ENCODE measurements at regions not wholly inside any gene's neighbourhood (a gene's known extent, or its start where the extent isn't known, plus 50 kb on each side); places are given as distances from the start of the nearest gene placed in this dataset.

DNA sequence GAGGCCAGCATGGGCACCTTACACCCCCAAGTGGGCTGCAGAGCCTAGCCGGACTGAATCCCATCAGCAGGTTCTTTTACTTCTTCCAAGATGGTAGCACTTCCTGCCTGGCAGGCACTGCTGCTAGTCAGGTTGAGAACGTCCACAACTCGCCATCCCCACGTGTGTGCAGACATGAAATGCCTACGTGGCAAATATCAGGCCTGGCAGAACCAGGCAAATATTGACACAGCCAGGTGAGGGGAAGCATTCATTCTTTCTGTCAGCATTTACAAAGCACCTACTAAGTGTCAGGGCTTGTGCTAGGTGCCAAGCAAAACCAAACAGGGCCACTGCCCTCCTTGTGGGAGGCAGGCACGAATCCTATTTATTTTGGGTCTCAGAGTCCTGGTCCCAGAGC lies 52.3 kb upstream of the SIM2 start:
- peaks cover 2% of the 10 kb centered on the region for H3K4me1 Mint-ChIP-seq

GRCh38 chr21:36647279-36648093 lies 51.4 kb upstream of the SIM2 start:
- no peaks in the 10 kb centered on the region for H4K20me1 ChIP-seq (ENCODE audit: insufficient read depth, low read length)
- DNase-seq: no peak
- H3K9me3 ChIP-seq (replicated peaks in 1 of 2; ENCODE audit: control insufficient read depth in 1 of 2, insufficient read depth in 1 of 2, low read length in 2 of 2): no peaks in the 10 kb centered on the region
- H3K79me2 ChIP-seq (ENCODE audit: insufficient read depth, low read length): no peaks in the 10 kb centered on the region
- H3K27me3 ChIP-seq (ENCODE audit: control insufficient read depth in 2 of 2, insufficient read depth in 2 of 2, low read length in 2 of 2): no peaks in the 10 kb centered on the region
- Mint-ChIP-seq H3K36me3 (no peaks in the 10 kb centered on the region), H3K27ac (no peak overlapping the region), H3K27me3 (ENCODE audit: low read depth in 3 of 3) (peaks cover 12 to 15% (median 14%) of the 10 kb centered on the region in 3 donors), H3K4me1 (peaks cover 2% of the 10 kb centered on the region), H3K9me3 (peaks cover 0 to 3% (median 0%) of the 10 kb centered on the region in 7 donors), H3K4me3 (peak overlapping the region in 1 of 2 donors; percentile 26)
- H3K36me3 ChIP-seq (replicated peaks in 1 of 2; ENCODE audit: control insufficient read depth in 1 of 2, insufficient read depth in 2 of 2, low read length in 2 of 2): no peaks in the 10 kb centered on the region
- H3K4me1 ChIP-seq (ENCODE audit: control insufficient read depth in 1 of 2, insufficient read depth in 2 of 2, low read length in 2 of 2): no peaks in the 10 kb centered on the region
- H3K9ac ChIP-seq (ENCODE audit: insufficient read depth, low read length, poor library complexity, severe bottlenecking): no peak overlapping the region
- H3K27ac ChIP-seq (ENCODE audit: low read depth in 1 of 2, low read length in 2 of 2): no peak overlapping the region
- TF ChIP-seq CTCF (IDR thresholded peaks at IDR 0.05): no peak
- intact Hi-C loops (cut with micrococcal nuclease): no loop called here
- no peak overlapping the region for H2AFZ ChIP-seq (ENCODE audit: insufficient read depth, low read depth, low read length, poor library complexity, severe bottlenecking)
- no peak overlapping the region for H3K4me3 ChIP-seq (replicated peaks in 1 of 3; ENCODE audit: low read depth in 2 of 3, low read length in 3 of 3)
- WGBS (ENCODE audit: insufficient coverage): 45% methylated on average over 7 of the region's 15 CpGs
- no peak overlapping the region for H3K4me2 ChIP-seq (replicated peaks; ENCODE audit: extremely low read depth, low read length, poor library complexity, severe bottlenecking)

More for the DNA sequence above, 52.3 kb upstream of the SIM2 start:
- no peaks in the 10 kb centered on the region for H3K36me3 Mint-ChIP-seq
- Histone ChIP-seq H2AFZ (ENCODE audit: insufficient read depth, low read depth, low read length, poor library complexity, severe bottlenecking) (no peak overlapping the region), H3K4me1 (ENCODE audit: control insufficient read depth in 1 of 2, insufficient read depth in 2 of 2, low read length in 2 of 2) (no peaks in the 10 kb centered on the region), H3K27me3 (ENCODE audit: control insufficient read depth in 2 of 2, insufficient read depth in 2 of 2, low read length in 2 of 2) (no peaks in the 10 kb centered on the region), H3K9me3 (replicated peaks in 1 of 2; ENCODE audit: control insufficient read depth in 1 of 2, insufficient read depth in 1 of 2, low read length in 2 of 2) (no peaks in the 10 kb centered on the region), H3K9ac (ENCODE audit: insufficient read depth, low read length, poor library complexity, severe bottlenecking) (no peak overlapping the region), H4K20me1 (ENCODE audit: insufficient read depth, low read length) (no peaks in the 10 kb centered on the region), H3K4me3 (replicated peaks in 1 of 3; ENCODE audit: low read depth in 2 of 3, low read length in 3 of 3) (no peak overlapping the region), H3K79me2 (ENCODE audit: insufficient read depth, low read length) (no peaks in the 10 kb centered on the region), H3K4me2 (replicated peaks; ENCODE audit: extremely low read depth, low read length, poor library complexity, severe bottlenecking) (no peak overlapping the region), H3K36me3 (replicated peaks in 1 of 2; ENCODE audit: control insufficient read depth in 1 of 2, insufficient read depth in 2 of 2, low read length in 2 of 2) (no peaks in the 10 kb centered on the region), H3K27ac (ENCODE audit: low read depth in 1 of 2, low read length in 2 of 2) (no peak overlapping the region)
- no peak overlapping the region for H3K27ac Mint-ChIP-seq
- H3K4me3 Mint-ChIP-seq: peak overlapping the region in 1 of 2 donors; percentile 26
- peaks cover 0 to 3% (median 0%) of the 10 kb centered on the region in 7 donors for H3K9me3 Mint-ChIP-seq
- H3K27me3 Mint-ChIP-seq (ENCODE audit: low read depth in 3 of 3): peaks cover 10 to 15% (median 12%) of the 10 kb centered on the region in 3 donors
- 100% methylated on average over 5 of the region's 6 CpGs for WGBS (ENCODE audit: insufficient coverage)
- no peak for TF ChIP-seq CTCF (IDR thresholded peaks at IDR 0.05)
- intact Hi-C loops (cut with micrococcal nuclease): no loop called here
- DNase-seq: no peak

All from CD14-positive monocyte (primary cell).